Endodermal cell (in vitro differentiated cells): ENCODE measurements at regions not wholly inside any gene's neighbourhood (a gene's known extent, or its start where the extent isn't known, plus 50 kb on each side); places are given as distances from the start of the nearest gene placed in this dataset.
A peak's percentile ranks its signal among the peaks of the same experiment; 100 is the strongest.

Experiments used
- DNase-seq: peaks from one replicate; pipeline ENCODE4 v3.0.0-alpha.2; 2017
- H3K27ac ChIP-seq: 2 replicates; pipeline ENCODE4 v1.5.1; 2013; ENCODE audit warnings: mild to moderate bottlenecking, low read depth, low read length, moderate library complexity
- H3K27me3 ChIP-seq: 2 replicates; pipeline ENCODE4 v1.6.1; 2013; ENCODE audit warnings: mild to moderate bottlenecking, low read length, moderate library complexity; ENCODE audit not compliant: insufficient read depth, control insufficient read depth, poor library complexity, severe bottlenecking
- H3K36me3 ChIP-seq: 2 replicates; pipeline ENCODE4 v1.7.0; 2013; ENCODE audit warnings: mild to moderate bottlenecking, low read length, moderate library complexity; ENCODE audit not compliant: control insufficient read depth, insufficient read depth
- H3K4me1 ChIP-seq: one replicate; pipeline ENCODE4 v1.7.0; 2013; ENCODE audit warnings: low read length; ENCODE audit not compliant: control insufficient read depth, insufficient read depth
- H3K4me3 ChIP-seq: 2 replicates; pipeline ENCODE4 v1.5.1; 2013; ENCODE audit warnings: mild to moderate bottlenecking, low read length, moderate library complexity
- H3K9ac ChIP-seq: 2 replicates; pipeline ENCODE4 v1.6.1; 2013; ENCODE audit warnings: mild to moderate bottlenecking, low read length, moderate library complexity; ENCODE audit not compliant: poor library complexity, severe bottlenecking; ENCODE audit errors: extremely low read depth
- H3K9me3 ChIP-seq: 2 replicates; pipeline ENCODE4 v1.6.1; 2013; ENCODE audit warnings: mild to moderate bottlenecking, low read length, moderate library complexity; ENCODE audit not compliant: control insufficient read depth
- H3K27ac Mint-ChIP-seq: 2 replicates; pipeline ENCODE4 v1.8.0; 2020; ENCODE audit warnings: mixed read lengths
- H3K27me3 Mint-ChIP-seq: 2 replicates; pipeline ENCODE4 v1.8.0; 2021; ENCODE audit warnings: mild to moderate bottlenecking, mixed read lengths; ENCODE audit not compliant: insufficient read depth
- H3K36me3 Mint-ChIP-seq: 2 replicates; pipeline ENCODE4 v1.8.0; 2020; ENCODE audit warnings: low read depth, mixed read lengths
- H3K4me1 Mint-ChIP-seq: 2 replicates; pipeline ENCODE4 v1.8.0; 2020; ENCODE audit warnings: mixed read lengths
- H3K4me3 Mint-ChIP-seq: 2 replicates; pipeline ENCODE4 v1.8.0; 2020; ENCODE audit warnings: mild to moderate bottlenecking, moderate library complexity, mixed read lengths
- H3K9me3 Mint-ChIP-seq: 2 replicates; pipeline ENCODE4 v1.8.0; 2020; ENCODE audit warnings: mild to moderate bottlenecking, mixed read lengths
- CTCF ChIP-seq: fragments of 200-600 bp; sonication (generic); conservative IDR thresholded peaks from 2 replicates; pipeline ENCODE4 v1.5.0; 2021; ENCODE audit warnings: antibody characterized with exemption, mild to moderate bottlenecking
- WGBS, 2 experiments: methylation state at CpG; one replicate each; pipeline versions ENCODE4 v1.1.5 to v1.1.7; 2013; ENCODE audit warnings: missing lambda C conversion rate in 2 of 2, mixed read lengths in 1 of 2; ENCODE audit not compliant: insufficient coverage in 1 of 2, insufficient read length in 1 of 2; 5-methylcytosine and 5-hydroxymethylcytosine counted together

- Mint-ChIP-seq H3K36me3 (no peaks in the 10 kb centered on the region), H3K27ac (no peak overlapping the region), H3K4me1 (no peaks in the 10 kb centered on the region), H3K9me3 (peaks cover under 1% of the 10 kb centered on the region), H3K4me3 (no peak overlapping the region), H3K27me3 (no peaks in the 10 kb centered on the region)
- no peak for DNase-seq
- Histone ChIP-seq H3K4me1 (no peaks in the 10 kb centered on the region), H3K27ac (no peak overlapping the region), H3K9ac (no peak overlapping the region), H3K9me3 (no peaks in the 10 kb centered on the region), H3K4me3 (no peak overlapping the region), H3K27me3 (no peaks in the 10 kb centered on the region), H3K36me3 (no peaks in the 10 kb centered on the region)
- WGBS, 2 experiments = 80 to 94% methylated on average over 1 to 2 of the region's 2 CpGs
- TF ChIP-seq CTCF = no peak
Measured at GRCh38 chr2:183812091-183812490, 687.8 kb downstream of the NUP35 start.

- no peaks in the 10 kb centered on the region for H3K27me3 ChIP-seq
- Mint-ChIP-seq H3K27me3 (no peaks in the 10 kb centered on the region), H3K27ac (no peak overlapping the region), H3K4me1 (peaks cover 9% of the 10 kb centered on the region), H3K36me3 (peaks cover 5% of the 10 kb centered on the region), H3K9me3 (peaks cover 33% of the 10 kb centered on the region), H3K4me3 (no peak overlapping the region)
- H3K9ac ChIP-seq = no peak overlapping the region
- H3K36me3 ChIP-seq = no peaks in the 10 kb centered on the region
- peaks cover 7% of the 10 kb centered on the region for H3K4me1 ChIP-seq
- no peak for DNase-seq
- WGBS, 2 experiments = 93% methylated on average over 3 of the region's 3 CpGs; no CpG with 5 or more reads in 1 of the 2 experiments
- TF ChIP-seq CTCF = no peak
- peaks cover 21% of the 10 kb centered on the region for H3K9me3 ChIP-seq
- H3K27ac ChIP-seq = no peak overlapping the region
- no peak overlapping the region for H3K4me3 ChIP-seq
Measured at GRCh38 chr2:183825710-183826109, 701.5 kb downstream of the NUP35 start.

GRCh38 chr2:183829931-183830330, 705.7 kb downstream of the NUP35 start:
- Histone ChIP-seq H3K4me3 (peak overlapping the region; percentile 22), H3K4me1 (peaks cover 7% of the 10 kb centered on the region), H3K9ac (no peak overlapping the region), H3K36me3 (no peaks in the 10 kb centered on the region), H3K27ac (no peak overlapping the region), H3K27me3 (no peaks in the 10 kb centered on the region), H3K9me3 (peaks cover 19% of the 10 kb centered on the region)
- H3K36me3 Mint-ChIP-seq = peaks cover 5% of the 10 kb centered on the region
- 82 to 100% methylated on average over 2 of the region's 2 CpGs for WGBS, 2 experiments
- TF ChIP-seq CTCF = no peak
- no peak overlapping the region for H3K4me3 Mint-ChIP-seq
- H3K27ac Mint-ChIP-seq = no peak overlapping the region
- no peak for DNase-seq
- peaks cover 20% of the 10 kb centered on the region for H3K9me3 Mint-ChIP-seq
- peaks cover 12% of the 10 kb centered on the region for H3K4me1 Mint-ChIP-seq
- H3K27me3 Mint-ChIP-seq = no peaks in the 10 kb centered on the region
